Superior temporal gyrus (tissue), 1 donor: ENCODE measurements at regions not wholly inside any gene's neighbourhood (a gene's known extent, or its start where the extent isn't known, plus 50 kb on each side); places are given as distances from the start of the nearest gene placed in this dataset.
A peak's percentile ranks its signal among the peaks of the same experiment; 100 is the strongest.
"Not testable (repeated sequence)": the region's sequence is repeated elsewhere in the genome, so short reads cannot be mapped to it uniquely, and the experiment has no call there.

Source experiments
- DNase-seq: peaks from one replicate; pipeline ENCODE4 v3.0.0-alpha.2; 2016; ENCODE audit errors: extremely low spot score

GRCh38 chr2:128414946-128415778 lies 96.5 kb upstream of the HS6ST1 start:
- DNase-seq = no peak

GRCh38 chr2:128415779-128416061 lies 97.1 kb upstream of the HS6ST1 start:
- DNase-seq = no peak

- no peak for DNase-seq
Observed at GRCh38 chr2:128416109-128416785, 97.6 kb upstream of the HS6ST1 start.

GRCh38 chr2:128416806-128417205 lies 98.1 kb upstream of the HS6ST1 start:
- DNase-seq = no peak

- not testable (repeated sequence) for DNase-seq
Observed at GRCh38 chr2:128417264-128417663, 98.6 kb upstream of the HS6ST1 start.

GRCh38 chr2:128420131-128420530 lies 101.5 kb upstream of the HS6ST1 start:
- no peak for DNase-seq

GRCh38 chr2:128420776-128421175 lies 102.1 kb upstream of the HS6ST1 start:
- no peak for DNase-seq

- DNase-seq = no peak
Observed at GRCh38 chr2:128421286-128421685, 102.6 kb upstream of the HS6ST1 start.

GRCh38 chr2:128421861-128422311 lies 103.2 kb upstream of the HS6ST1 start:
- DNase-seq = no peak

GRCh38 chr2:128422571-128422970 lies 103.9 kb upstream of the HS6ST1 start:
- DNase-seq = no peak

GRCh38 chr2:128423788-128424165 lies 105.1 kb upstream of the HS6ST1 start:
- DNase-seq = no peak

- no peak for DNase-seq
Observed at GRCh38 chr2:128424406-128425171, 105.9 kb upstream of the HS6ST1 start.

GRCh38 chr2:128425216-128425615 lies 106.5 kb upstream of the HS6ST1 start:
- DNase-seq = no peak

GRCh38 chr2:128425731-128426620 lies 107.3 kb upstream of the HS6ST1 start:
- DNase-seq = no peak

GRCh38 chr2:128427413-128427755 lies 108.7 kb upstream of the HS6ST1 start:
- no peak for DNase-seq

GRCh38 chr2:128428415-128428814 lies 109.7 kb upstream of the HS6ST1 start:
- DNase-seq = no peak

GRCh38 chr2:128432423-128432822 lies 113.8 kb upstream of the HS6ST1 start:
- DNase-seq = no peak

GRCh38 chr2:128433911-128434550 lies 115.4 kb upstream of the HS6ST1 start:
- peak; percentile 55 for DNase-seq

- DNase-seq = no peak
Observed at GRCh38 chr2:128435576-128436478, 117.2 kb upstream of the HS6ST1 start.
